Stimulated activated CD4-positive, alpha-beta T cell treated with anti-CD3 and anti-CD28 coated beads, Interleukin-4, amount 100 ng/mL, for 48 hours (primary cell): ENCODE measurements at regions not wholly inside any gene's neighbourhood (a gene's known extent, or its start where the extent isn't known, plus 50 kb on each side); places are given as distances from the start of the nearest gene placed in this dataset.

Experiments used
- DNase-seq, 2 donors: peaks; one replicate each; pipeline ENCODE4 v3.0.0-alpha.2; 2020; ENCODE audit warnings: low read depth in 2 of 2

- DNase-seq: no peak
Measured at GRCh38 chr14:34212172-34212929, 249.7 kb downstream of the SPTSSA start.

DNA sequence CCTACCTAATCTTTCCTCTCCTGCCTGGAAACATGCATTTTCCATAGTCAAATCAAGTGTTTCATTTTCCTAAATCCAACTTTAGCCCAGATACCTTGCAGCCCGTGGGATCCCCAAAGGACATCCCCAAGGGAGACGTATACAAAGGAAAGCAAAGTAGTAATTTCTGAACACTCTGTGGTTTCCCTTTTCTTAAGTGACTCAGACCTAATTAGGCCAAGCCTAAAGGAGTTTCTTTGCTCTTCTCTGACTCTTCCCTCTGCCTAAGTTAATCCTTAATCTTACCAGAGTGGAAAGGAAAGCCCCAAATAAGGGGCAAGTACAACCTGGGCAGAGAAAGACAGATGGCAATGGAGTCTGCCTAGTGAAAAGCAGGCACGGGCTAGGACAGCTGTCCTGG, 250.3 kb downstream of the SPTSSA start:
- DNase-seq: no peak

DNA sequence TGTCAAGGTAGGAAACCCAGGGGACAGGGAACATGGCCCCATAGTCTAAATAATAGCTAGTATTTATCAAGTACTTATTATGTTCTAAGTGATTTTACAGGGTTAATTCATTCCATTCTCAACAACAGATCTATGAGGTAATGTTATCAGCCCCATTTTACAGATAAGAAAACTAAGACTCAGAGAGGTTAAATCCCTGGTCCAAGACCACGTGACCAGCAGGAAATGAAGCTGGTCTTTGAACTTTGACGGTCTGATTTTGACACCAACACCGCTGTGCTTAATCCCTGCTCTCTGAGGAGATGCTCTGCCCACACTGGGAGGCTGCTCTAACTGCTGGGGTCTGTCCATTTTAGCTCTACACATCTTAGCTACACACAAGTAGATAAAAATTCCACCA, 253.5 kb downstream of the SPTSSA start:
- DNase-seq: no peak

- DNase-seq: no peak
Measured at GRCh38 chr14:34205799-34206198, 254.9 kb upstream of the EGLN3 start.

GRCh38 chr14:34204774-34205173, 253.9 kb upstream of the EGLN3 start:
- no peak for DNase-seq

DNA sequence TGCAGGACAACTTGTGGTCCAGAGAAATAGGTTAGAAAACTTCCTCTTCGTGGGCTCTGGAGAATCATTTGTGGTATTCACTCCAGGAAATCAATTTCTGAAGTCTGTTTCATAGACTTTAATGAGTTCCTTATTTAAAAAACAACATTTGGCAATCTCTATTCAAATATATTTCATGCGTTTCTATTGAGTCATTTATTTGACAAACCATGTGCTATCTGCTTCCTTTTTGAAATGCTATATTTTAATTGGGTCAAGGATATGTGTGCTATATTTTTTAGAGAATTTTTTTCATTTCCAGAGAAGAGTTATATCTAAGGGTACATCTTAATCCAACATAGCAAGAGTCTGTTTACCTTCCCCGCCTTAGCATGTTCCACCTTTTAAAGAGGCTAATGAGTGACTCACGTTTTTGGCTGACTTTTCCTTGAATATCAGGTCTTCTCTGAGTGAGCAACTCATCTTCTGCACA, 252.4 kb upstream of the EGLN3 start:
- DNase-seq: no peak

DNA sequence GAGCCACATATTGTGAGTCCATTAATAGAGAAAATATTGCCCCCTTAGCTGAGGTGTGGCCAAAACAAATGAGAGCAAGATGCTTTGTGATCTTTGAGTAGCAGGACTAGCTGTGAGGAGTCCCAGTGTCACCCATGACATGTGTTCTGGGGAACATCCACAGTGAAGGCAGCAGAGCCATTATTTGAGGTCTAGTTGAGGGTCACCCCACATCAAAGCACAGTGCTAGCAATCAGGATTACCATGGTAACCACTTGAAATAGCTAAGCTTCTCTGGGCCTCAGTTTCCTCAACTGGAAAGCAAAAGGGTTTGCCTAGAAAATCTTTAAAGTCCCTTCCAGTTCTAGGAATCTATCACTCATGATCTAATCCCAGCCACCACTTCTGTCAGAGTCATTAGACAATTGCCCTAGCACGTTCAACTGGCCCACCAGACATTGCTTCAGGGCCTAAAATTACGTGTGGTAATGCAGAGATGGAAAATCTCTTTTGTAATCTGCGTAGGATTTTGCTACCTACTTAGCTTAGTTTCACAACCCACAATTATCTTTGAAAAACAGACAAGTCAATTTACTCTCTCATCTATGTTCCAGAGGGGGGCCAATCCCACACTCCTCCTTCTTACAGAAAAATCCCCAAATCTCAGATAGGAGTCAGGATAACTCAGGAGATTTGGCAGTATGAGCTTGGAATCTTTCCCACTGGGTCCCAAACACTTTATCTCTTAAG, 251.2 kb upstream of the EGLN3 start:
- DNase-seq: no peak

DNA sequence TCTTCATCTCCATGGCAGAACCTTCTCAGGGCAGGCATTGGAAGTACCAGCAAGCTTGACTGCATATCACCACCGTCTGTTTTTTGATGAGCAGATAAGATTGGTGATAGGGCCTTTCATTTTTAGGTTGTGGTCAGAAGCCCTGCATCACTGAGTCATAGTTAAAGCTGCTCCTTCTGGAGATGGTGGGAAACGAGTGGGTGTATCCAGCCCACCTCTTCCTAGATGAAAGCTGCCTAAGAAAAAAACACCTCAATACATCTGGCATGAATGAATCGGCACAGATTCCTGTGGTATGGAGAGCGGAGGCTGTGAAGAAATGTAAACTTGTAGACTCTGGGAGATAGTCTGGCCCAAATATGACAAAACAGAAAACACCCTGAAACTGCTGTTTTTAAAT, 248.7 kb upstream of the EGLN3 start:
- peak in 1 of 2 donors; percentile 36 for DNase-seq

DNA sequence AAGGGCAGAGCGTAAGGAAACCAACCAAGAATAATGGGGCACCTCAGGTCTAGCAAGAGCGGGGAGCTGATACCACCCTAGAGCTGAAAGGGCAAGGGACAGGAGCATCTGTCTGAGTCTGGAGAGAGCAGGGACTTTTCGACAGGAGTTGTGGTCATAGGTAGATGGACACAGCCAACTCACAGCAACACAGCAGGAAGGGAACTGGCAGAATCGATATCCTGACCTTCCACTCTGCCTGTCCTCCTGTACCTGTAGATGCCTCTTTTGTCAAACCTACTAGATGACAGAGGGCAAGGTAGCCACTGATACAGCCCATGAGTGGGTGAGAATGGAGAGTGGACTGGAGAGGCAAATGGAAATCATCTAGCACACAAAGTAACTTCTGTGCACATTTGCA, 247.2 kb upstream of the EGLN3 start:
- DNase-seq: no peak

DNA sequence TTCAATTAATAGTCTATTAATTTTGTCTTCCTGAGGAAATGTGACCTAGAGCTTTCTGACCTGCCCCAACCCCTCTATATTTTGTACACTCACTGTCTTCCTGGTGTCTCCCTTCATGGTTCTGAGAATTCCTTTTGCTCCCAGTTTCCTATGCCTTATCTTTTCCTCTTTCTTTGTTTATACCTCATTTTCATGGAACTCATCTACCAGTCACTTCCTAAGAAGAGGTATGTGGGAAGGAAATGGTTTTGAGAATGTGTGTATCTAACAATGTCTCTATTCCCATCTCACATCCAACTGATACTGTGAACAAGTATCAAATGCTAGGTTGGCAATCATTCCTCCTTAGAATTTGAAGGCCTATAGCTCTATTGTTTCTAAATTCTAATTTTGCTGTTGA, 245.1 kb upstream of the EGLN3 start:
- DNase-seq: no peak

DNA sequence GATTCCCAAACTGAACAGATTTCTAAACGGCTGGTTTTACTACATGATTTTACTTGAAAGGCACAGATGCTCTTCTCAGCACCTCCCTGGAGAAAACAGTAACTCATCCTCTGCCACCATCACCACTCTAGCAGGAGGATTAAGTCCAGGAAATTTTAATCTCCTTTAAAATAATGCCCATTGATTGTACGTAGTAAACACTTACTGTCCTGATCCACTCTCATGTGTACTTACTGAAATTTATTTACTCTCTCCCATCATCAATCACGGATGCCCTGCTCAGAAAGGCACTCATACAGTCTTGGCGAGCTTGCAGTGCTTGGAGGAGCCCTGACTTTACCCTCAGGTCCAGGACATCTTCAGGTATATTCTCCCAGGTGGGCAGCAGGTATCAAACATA, 239.8 kb upstream of the EGLN3 start:
- no peak for DNase-seq

DNA sequence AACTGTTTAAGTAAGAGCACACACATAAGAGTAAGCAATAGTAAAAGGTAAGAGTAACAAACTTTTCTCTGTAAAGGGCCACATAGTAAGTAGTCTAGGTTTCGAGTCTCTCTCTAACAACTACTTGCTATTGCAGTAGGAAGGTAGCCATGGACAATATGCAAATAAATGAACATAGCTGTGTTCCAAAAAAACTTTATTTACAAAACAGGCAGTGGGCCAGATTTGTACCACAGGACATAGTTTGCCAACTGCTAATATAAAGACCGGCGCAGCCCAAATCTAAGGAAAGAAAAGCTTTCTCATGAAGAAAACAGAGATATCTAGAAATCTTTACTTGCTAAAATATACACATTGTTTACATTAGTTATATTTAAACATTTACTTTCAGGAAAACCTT, 239.0 kb upstream of the EGLN3 start:
- no peak for DNase-seq

GRCh38 chr14:34187519-34188044, 236.7 kb upstream of the EGLN3 start:
- no peak for DNase-seq

DNA sequence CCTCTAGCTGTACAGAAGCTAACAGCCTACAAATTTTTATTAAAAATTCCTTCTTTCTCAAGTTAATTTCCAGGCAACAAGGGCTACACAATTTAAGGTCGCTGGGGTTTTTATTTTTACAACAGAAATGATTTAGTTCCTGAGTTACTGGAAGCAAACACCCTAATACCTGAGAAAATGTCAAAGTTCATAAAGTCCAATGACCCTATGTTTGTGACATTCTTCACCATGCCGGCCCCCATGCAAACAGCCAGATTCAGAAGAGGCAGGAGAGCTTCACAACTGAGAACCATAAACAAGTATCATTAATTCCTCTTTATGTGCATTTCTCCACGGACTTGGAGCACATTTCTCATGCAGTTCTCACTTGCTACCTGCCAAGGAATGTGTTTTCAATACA, 236.2 kb upstream of the EGLN3 start:
- no peak for DNase-seq

- DNase-seq: no peak
Measured at GRCh38 chr14:34184126-34184525, 233.3 kb upstream of the EGLN3 start.

- no peak for DNase-seq
Measured at GRCh38 chr14:34183478-34183877, 232.6 kb upstream of the EGLN3 start.

GRCh38 chr14:34181338-34181737, 230.5 kb upstream of the EGLN3 start:
- no peak for DNase-seq

- DNase-seq: no peak
Measured at GRCh38 chr14:34180869-34181268, 230.0 kb upstream of the EGLN3 start.

DNA sequence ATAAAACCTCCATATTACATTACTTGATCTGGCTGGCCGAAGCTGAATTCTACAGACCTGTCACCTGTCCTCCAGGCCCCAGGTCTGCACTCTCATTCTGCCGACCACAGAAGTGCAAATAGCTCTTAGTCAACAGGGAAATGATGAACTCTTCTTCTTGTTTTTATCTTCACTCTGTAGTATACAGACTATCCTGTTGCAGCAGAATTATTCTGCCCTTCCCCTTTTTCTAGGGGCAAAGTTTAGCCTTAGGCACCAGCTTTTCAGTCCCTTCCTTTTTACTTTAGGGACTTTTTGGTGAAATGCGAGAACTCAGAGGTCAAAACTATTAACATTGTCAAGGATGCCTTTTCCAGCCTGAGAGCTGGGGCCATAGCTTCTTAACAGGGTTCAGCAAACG, 229.6 kb upstream of the EGLN3 start:
- DNase-seq: no peak

- no peak for DNase-seq
Measured at GRCh38 chr14:34179727-34180126, 228.9 kb upstream of the EGLN3 start.

DNA sequence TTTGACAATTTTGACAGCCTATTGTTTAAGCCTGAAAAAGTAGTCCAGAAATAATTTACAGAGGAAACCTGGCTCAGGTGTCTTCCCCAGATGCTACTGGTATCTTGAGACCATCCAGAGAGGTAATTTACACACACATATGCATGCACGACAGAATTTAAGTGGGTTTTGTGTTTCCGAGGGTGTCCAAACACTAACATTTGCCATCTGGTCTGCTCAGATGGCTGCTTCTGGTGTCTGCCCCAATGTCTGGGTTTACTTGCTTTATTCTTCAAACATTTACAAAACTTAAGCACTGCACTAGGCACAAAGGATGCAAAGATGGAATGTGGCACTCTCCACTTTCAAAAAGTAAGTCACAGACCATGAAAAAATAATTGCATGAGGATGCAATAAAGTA, 226.6 kb upstream of the EGLN3 start:
- DNase-seq: no peak

- DNase-seq: no peak
Measured at GRCh38 chr14:34175574-34175973, 224.7 kb upstream of the EGLN3 start.

GRCh38 chr14:34174973-34175372, 224.1 kb upstream of the EGLN3 start:
- no peak for DNase-seq
